C4-2B (cell line): ENCODE measurements at regions not wholly inside any gene's neighbourhood (a gene's known extent, or its start where the extent isn't known, plus 50 kb on each side); places are given as distances from the start of the nearest gene placed in this dataset.

Experiments
- CTCF ChIP-seq: fragments of 450-650 bp; conservative IDR thresholded peaks from 2 replicates; pipeline ENCODE4 v1.5.1; 2017; ENCODE audit warnings: mild to moderate bottlenecking
- ZFX ChIP-seq: fragments of 450-650 bp; IDR thresholded peaks from 2 replicates; pipeline ENCODE4 v1.6.1; 2017

GRCh38 chr11:21888814-21889213 lies 304.1 kb upstream of the ANO5 start:
- no peak for TF ChIP-seq CTCF
- TF ChIP-seq ZFX, result no peak
